ENCODE measurements at regions not wholly inside any gene's neighbourhood (a gene's known extent, or its start where the extent isn't known, plus 50 kb on each side); places are given as distances from the start of the nearest gene placed in this dataset.
"Not testable (repeated sequence)": the region's sequence is repeated elsewhere in the genome, so short reads cannot be mapped to it uniquely, and the experiment has no call there.

- DNase-seq = no peak
Measured at GRCh38 chr12:92253301-92253700, 107.7 kb upstream of the BTG1 start.

GRCh38 chr12:92248977-92249376, 103.3 kb upstream of the BTG1 start:
- DNase-seq = no peak

GRCh38 chr12:92244036-92244435, 98.4 kb upstream of the BTG1 start:
- no peak for DNase-seq

- DNase-seq = no peak
Measured at GRCh38 chr12:92242907-92243306, 97.3 kb upstream of the BTG1 start.

- no peak for DNase-seq
Measured at GRCh38 chr12:92237762-92238523, 92.3 kb upstream of the BTG1 start.

GRCh38 chr12:92237262-92237661, 91.6 kb upstream of the BTG1 start:
- no peak for DNase-seq

- no peak for DNase-seq
Measured at GRCh38 chr12:92235703-92236472, 90.2 kb upstream of the BTG1 start.

GRCh38 chr12:92234533-92234932, 88.9 kb upstream of the BTG1 start:
- DNase-seq = no peak

- DNase-seq = no peak
Measured at GRCh38 chr12:92233346-92234015, 87.8 kb upstream of the BTG1 start.

GRCh38 chr12:92232371-92232932, 86.8 kb upstream of the BTG1 start:
- DNase-seq = not testable (repeated sequence)

GRCh38 chr12:92231945-92232344, 86.3 kb upstream of the BTG1 start:
- DNase-seq = not testable (repeated sequence)

- DNase-seq = not testable (repeated sequence)
Measured at GRCh38 chr12:92231532-92231931, 85.9 kb upstream of the BTG1 start.

GRCh38 chr12:92229381-92229780, 83.7 kb upstream of the BTG1 start:
- DNase-seq = no peak

GRCh38 chr12:92226961-92227360, 81.3 kb upstream of the BTG1 start:
- no peak for DNase-seq

GRCh38 chr12:92226071-92226661, 80.5 kb upstream of the BTG1 start:
- DNase-seq = no peak

- DNase-seq = peak; percentile 11
Measured at GRCh38 chr12:92224685-92225331, 79.2 kb upstream of the BTG1 start.

- no peak for DNase-seq
Measured at GRCh38 chr12:92223481-92223880, 77.8 kb upstream of the BTG1 start.

- no peak for DNase-seq
Measured at GRCh38 chr12:92221656-92222315, 76.1 kb upstream of the BTG1 start.

GRCh38 chr12:92218394-92219077, 72.9 kb upstream of the BTG1 start:
- no peak for DNase-seq

- no peak for DNase-seq
Measured at GRCh38 chr12:92216092-92216491, 70.4 kb upstream of the BTG1 start.

- no peak for DNase-seq
Measured at GRCh38 chr12:92215358-92215757, 69.7 kb upstream of the BTG1 start.

Measured in NCI-H2227 treated with DMSO at 0.1 percent for 48 hours (cell line).